ENCODE measurements at regions not wholly inside any gene's neighbourhood (a gene's known extent, or its start where the extent isn't known, plus 50 kb on each side); places are given as distances from the start of the nearest gene placed in this dataset.
A peak's percentile ranks its signal among the peaks of the same experiment; 100 is the strongest.

DNA sequence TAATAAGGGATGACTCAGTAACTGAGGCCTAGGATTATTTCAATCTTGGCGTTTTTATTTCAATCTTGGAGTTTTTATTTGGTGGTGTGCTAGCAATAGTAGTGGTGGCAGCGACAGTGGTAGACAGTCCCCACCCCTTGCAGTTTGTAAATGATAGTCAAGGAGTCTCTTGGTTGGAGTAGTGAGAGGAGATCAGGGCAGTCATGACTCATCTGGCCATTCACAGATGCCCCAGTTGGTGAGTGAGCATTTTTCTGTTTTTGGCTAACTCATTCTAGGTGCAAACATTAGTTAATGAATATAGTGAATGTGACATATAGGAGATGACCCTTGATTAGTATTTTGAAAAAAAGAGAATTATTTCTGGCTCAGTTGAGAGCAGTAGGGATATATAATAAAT is 93.5 kb upstream of the ADAD1 start:
- ChIA-PET POLR2A (no interaction called here), CTCF (no interaction called here)
- Mint-ChIP-seq H3K4me3 (ENCODE audit: unreplicated experiment) (no peak overlapping the region), H3K27ac (ENCODE audit: low read depth, unreplicated experiment) (peak overlapping the region; percentile 67), H3K27me3 (ENCODE audit: insufficient read depth, unreplicated experiment) (no peaks in the 10 kb centered on the region), H3K4me1 (ENCODE audit: insufficient read depth, unreplicated experiment) (no peaks in the 10 kb centered on the region), H3K9me3 (ENCODE audit: unreplicated experiment) (no peaks in the 10 kb centered on the region), H3K36me3 (ENCODE audit: insufficient read depth, unreplicated experiment) (peaks cover 19% of the 10 kb centered on the region)
- intact Hi-C loops (cut with micrococcal nuclease), result no loop called here
- BruUV-seq (replicated peaks), result no TSS peak
- TF ChIP-seq, protein P1, sequence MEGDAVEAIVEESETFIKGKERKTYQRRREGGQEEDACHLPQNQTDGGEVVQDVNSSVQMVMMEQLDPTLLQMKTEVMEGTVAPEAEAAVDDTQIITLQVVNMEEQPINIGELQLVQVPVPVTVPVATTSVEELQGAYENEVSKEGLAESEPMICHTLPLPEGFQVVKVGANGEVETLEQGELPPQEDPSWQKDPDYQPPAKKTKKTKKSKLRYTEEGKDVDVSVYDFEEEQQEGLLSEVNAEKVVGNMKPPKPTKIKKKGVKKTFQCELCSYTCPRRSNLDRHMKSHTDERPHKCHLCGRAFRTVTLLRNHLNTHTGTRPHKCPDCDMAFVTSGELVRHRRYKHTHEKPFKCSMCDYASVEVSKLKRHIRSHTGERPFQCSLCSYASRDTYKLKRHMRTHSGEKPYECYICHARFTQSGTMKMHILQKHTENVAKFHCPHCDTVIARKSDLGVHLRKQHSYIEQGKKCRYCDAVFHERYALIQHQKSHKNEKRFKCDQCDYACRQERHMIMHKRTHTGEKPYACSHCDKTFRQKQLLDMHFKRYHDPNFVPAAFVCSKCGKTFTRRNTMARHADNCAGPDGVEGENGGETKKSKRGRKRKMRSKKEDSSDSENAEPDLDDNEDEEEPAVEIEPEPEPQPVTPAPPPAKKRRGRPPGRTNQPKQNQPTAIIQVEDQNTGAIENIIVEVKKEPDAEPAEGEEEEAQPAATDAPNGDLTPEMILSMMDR (IDR thresholded peaks at IDR 0.05; ENCODE audit: unreplicated experiment), result no peak
- DNase-seq (ENCODE audit: unreplicated experiment), result peak; percentile 11

DNA sequence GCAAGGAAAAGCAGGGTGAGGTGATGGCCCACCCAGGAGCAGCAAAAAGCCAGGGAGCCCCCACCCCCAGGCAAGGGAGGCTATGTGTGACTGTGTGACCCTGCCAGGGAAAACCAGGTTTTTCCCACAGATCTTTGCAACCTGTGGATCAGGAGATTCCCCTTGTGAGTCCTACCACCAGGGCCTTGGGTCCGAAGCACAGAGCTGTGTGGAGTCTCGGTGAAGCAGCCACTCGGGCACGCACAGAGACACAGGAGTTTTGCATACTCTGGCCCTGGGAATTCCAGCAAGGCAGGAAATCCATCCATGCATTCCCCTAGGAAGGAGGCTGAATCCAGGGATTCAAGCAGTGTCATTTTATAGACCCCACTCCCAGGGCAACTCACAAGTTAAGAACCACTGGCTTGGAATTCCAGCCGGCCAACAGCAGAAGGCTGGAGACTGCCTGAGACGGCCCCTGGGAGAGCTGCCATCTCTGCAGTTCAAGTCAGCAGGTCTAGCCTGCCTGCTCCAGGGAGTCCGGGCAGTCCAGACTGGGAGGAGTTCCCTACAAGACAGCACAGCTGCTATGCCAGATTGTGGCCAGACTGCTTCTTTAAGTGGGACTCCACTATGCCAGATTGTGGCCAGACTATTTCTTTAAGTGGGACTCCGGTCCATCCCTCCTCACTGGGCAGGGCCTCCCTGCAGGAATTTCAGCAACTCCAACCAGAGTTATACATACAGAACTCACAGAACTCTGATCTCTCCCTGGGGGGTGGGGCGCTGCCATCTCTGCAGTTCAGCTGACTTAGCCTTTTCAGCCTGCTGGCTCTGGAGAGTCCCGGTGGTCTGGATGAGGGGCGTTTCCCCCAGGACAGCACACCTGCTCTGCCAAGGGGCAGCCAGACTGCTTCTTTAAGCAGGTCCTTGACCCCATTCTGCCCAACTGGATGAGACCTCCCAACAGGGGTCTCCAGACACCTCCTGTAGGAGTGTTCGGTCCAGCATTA is 85.1 kb upstream of the ADAD1 start:
- Mint-ChIP-seq H3K9me3 (ENCODE audit: unreplicated experiment) (no peaks in the 10 kb centered on the region), H3K27ac (ENCODE audit: low read depth, unreplicated experiment) (no peak overlapping the region)

DNA sequence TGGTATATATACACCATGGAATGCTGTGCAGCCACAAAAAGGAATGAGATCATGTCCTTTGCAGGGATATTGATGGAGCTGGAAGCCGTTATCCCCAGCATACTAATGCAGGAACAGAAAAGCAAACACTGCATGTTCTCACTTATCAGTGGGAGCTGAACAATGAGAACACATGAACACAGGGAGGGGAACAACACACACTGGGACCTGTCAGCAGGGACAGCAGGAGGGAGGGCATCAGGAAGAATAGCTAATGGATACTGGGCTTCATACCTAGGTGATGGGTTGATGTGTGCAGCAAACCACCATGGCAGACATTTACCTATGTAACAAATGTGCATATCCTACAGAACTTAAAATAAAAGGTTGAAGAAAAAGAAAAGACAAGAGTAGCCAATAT is 81.1 kb upstream of the ADAD1 start:
- TF ChIP-seq, protein P1 (IDR thresholded peaks at IDR 0.05; ENCODE audit: unreplicated experiment), result no peak

More for the DNA sequence above, 85.1 kb upstream of the ADAD1 start:
- TF ChIP-seq, protein P1 (IDR thresholded peaks at IDR 0.05; ENCODE audit: unreplicated experiment), result no peak
- Mint-ChIP-seq H3K27me3 (ENCODE audit: insufficient read depth, unreplicated experiment) (no peaks in the 10 kb centered on the region), H3K4me1 (ENCODE audit: insufficient read depth, unreplicated experiment) (no peaks in the 10 kb centered on the region), H3K4me3 (ENCODE audit: unreplicated experiment) (no peak overlapping the region), H3K36me3 (ENCODE audit: insufficient read depth, unreplicated experiment) (peaks cover 29% of the 10 kb centered on the region)
- ChIA-PET POLR2A (interaction anchor here (0.7 kb wide), 1 partner anchor 8 kb away, joined by 3 read pairs; no protein-coding TSS in a partner anchor), CTCF (no interaction called here)
- BruUV-seq (replicated peaks), result no TSS peak
- intact Hi-C loops (cut with micrococcal nuclease), result no loop called here
- DNase-seq (ENCODE audit: unreplicated experiment), result no peak

DNA sequence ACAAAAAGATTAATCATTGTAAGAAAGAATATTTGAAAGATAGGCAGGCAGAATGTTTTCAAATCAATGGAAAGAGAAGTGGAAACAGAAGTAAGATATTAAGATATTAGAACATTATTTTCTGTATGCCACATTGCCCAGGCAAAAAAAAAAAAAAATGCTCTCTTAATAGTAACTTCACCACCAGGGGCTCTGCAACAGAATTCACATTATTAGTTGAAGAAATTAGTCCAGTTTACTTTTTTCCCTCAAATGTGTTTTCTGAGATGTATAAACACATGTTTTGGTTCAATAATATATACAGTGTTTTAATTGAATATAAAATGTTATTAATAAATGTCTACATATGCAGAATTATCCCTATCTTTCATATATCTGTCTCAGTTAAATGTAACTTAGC is 78.0 kb upstream of the ADAD1 start:
- Mint-ChIP-seq H3K27ac (ENCODE audit: low read depth, unreplicated experiment) (no peak overlapping the region), H3K27me3 (ENCODE audit: insufficient read depth, unreplicated experiment) (no peaks in the 10 kb centered on the region), H3K4me3 (ENCODE audit: unreplicated experiment) (no peak overlapping the region), H3K9me3 (ENCODE audit: unreplicated experiment) (no peaks in the 10 kb centered on the region), H3K4me1 (ENCODE audit: insufficient read depth, unreplicated experiment) (no peaks in the 10 kb centered on the region), H3K36me3 (ENCODE audit: insufficient read depth, unreplicated experiment) (no peaks in the 10 kb centered on the region)
- ChIA-PET POLR2A (no interaction called here), CTCF (interaction anchor here (1.0 kb wide), 1 partner anchor 401 kb away, joined by 4 read pairs; no protein-coding TSS in a partner anchor)
- DNase-seq (ENCODE audit: unreplicated experiment), result no peak
- TF ChIP-seq, protein P1 (IDR thresholded peaks at IDR 0.05; ENCODE audit: unreplicated experiment), result no peak
- intact Hi-C loops (cut with micrococcal nuclease), result no loop called here
- BruUV-seq (replicated peaks), result no TSS peak

More for the DNA sequence above, 81.1 kb upstream of the ADAD1 start:
- Mint-ChIP-seq H3K4me1 (ENCODE audit: insufficient read depth, unreplicated experiment) (no peaks in the 10 kb centered on the region), H3K36me3 (ENCODE audit: insufficient read depth, unreplicated experiment) (peaks cover 12% of the 10 kb centered on the region), H3K9me3 (ENCODE audit: unreplicated experiment) (no peaks in the 10 kb centered on the region), H3K4me3 (ENCODE audit: unreplicated experiment) (no peak overlapping the region), H3K27ac (ENCODE audit: low read depth, unreplicated experiment) (no peak overlapping the region), H3K27me3 (ENCODE audit: insufficient read depth, unreplicated experiment) (no peaks in the 10 kb centered on the region)
- ChIA-PET POLR2A (interaction anchor here (0.7 kb wide), 1 partner anchor 35 kb away, joined by 3 read pairs; no protein-coding TSS in a partner anchor), CTCF (interaction anchor here (1.7 kb wide), 1 partner anchor 14 kb away, joined by 3 read pairs; no protein-coding TSS in a partner anchor)
- intact Hi-C loops (cut with micrococcal nuclease), result no loop called here
- BruUV-seq (replicated peaks), result no TSS peak
- DNase-seq (ENCODE audit: unreplicated experiment), result no peak

Data from MCF 10A (cell line).